ENCODE measurements at regions not wholly inside any gene's neighbourhood (a gene's known extent, or its start where the extent isn't known, plus 50 kb on each side); places are given as distances from the start of the nearest gene placed in this dataset.

- no peak for TF ChIP-seq CTCF (IDR thresholded peaks at IDR 0.05)
- Histone ChIP-seq H2AFZ (no peak overlapping the region), H3K79me2 (no peaks in the 10 kb centered on the region)
Measured at GRCh38 chr11:112599856-112600533, 339.3 kb upstream of the PLET1 start.

GRCh38 chr11:112605093-112605666, 344.5 kb upstream of the PLET1 start:
- H3K9me3 ChIP-seq (ENCODE audit: control insufficient read depth, low read length), result no peaks in the 10 kb centered on the region
- no peaks in the 10 kb centered on the region for H3K27me3 ChIP-seq (ENCODE audit: control insufficient read depth, insufficient read depth, low read length)
- H2AFZ ChIP-seq, result no peak overlapping the region
- no peak overlapping the region for H3K4me2 ChIP-seq (ENCODE audit: low read length)
- no peak overlapping the region for H3K27ac ChIP-seq
- TF ChIP-seq CTCF (IDR thresholded peaks at IDR 0.05), result no peak
- H3K9ac ChIP-seq, result no peak overlapping the region
- H3K4me3 ChIP-seq (ENCODE audit: low read depth, low read length), result no peak overlapping the region
- no peaks in the 10 kb centered on the region for H3K79me2 ChIP-seq
- H3K36me3 ChIP-seq (ENCODE audit: control insufficient read depth, insufficient read depth, low read length), result no peaks in the 10 kb centered on the region
- H3K4me1 ChIP-seq, result no peaks in the 10 kb centered on the region

More at GRCh38 chr11:112599856-112600533, 339.3 kb upstream of the PLET1 start:
- no peaks in the 10 kb centered on the region for H3K9me3 ChIP-seq (ENCODE audit: control insufficient read depth, low read length)
- no peaks in the 10 kb centered on the region for H3K27me3 ChIP-seq (ENCODE audit: control insufficient read depth, insufficient read depth, low read length)
- no peak overlapping the region for H3K4me2 ChIP-seq (ENCODE audit: low read length)
- no peak overlapping the region for H3K9ac ChIP-seq
- no peak overlapping the region for H3K4me3 ChIP-seq (ENCODE audit: low read depth, low read length)
- H3K36me3 ChIP-seq (ENCODE audit: control insufficient read depth, insufficient read depth, low read length), result no peaks in the 10 kb centered on the region
- H3K4me1 ChIP-seq, result no peaks in the 10 kb centered on the region
- H3K27ac ChIP-seq, result no peak overlapping the region

- H3K9ac ChIP-seq, result no peak overlapping the region
- no peak for TF ChIP-seq CTCF (IDR thresholded peaks at IDR 0.05)
- no peaks in the 10 kb centered on the region for H3K9me3 ChIP-seq (ENCODE audit: control insufficient read depth, low read length)
- no peak overlapping the region for H2AFZ ChIP-seq
- H3K4me2 ChIP-seq (ENCODE audit: low read length), result no peak overlapping the region
- no peaks in the 10 kb centered on the region for H3K27me3 ChIP-seq (ENCODE audit: control insufficient read depth, insufficient read depth, low read length)
- no peaks in the 10 kb centered on the region for H3K36me3 ChIP-seq (ENCODE audit: control insufficient read depth, insufficient read depth, low read length)
- no peaks in the 10 kb centered on the region for H3K79me2 ChIP-seq
- no peaks in the 10 kb centered on the region for H3K4me1 ChIP-seq
- H3K4me3 ChIP-seq (ENCODE audit: low read depth, low read length), result no peak overlapping the region
- no peak overlapping the region for H3K27ac ChIP-seq
Measured at GRCh38 chr11:112606656-112607055, 346.0 kb upstream of the PLET1 start.

GRCh38 chr11:112608509-112608908, 347.8 kb upstream of the PLET1 start:
- Histone ChIP-seq H3K4me2 (ENCODE audit: low read length) (no peak overlapping the region), H3K4me1 (no peaks in the 10 kb centered on the region), H3K79me2 (no peaks in the 10 kb centered on the region), H3K27me3 (ENCODE audit: control insufficient read depth, insufficient read depth, low read length) (no peaks in the 10 kb centered on the region), H3K9me3 (ENCODE audit: control insufficient read depth, low read length) (no peaks in the 10 kb centered on the region), H3K9ac (no peak overlapping the region), H3K4me3 (ENCODE audit: low read depth, low read length) (no peak overlapping the region), H3K27ac (no peak overlapping the region), H2AFZ (no peak overlapping the region), H3K36me3 (ENCODE audit: control insufficient read depth, insufficient read depth, low read length) (no peaks in the 10 kb centered on the region)
- no peak for TF ChIP-seq CTCF (IDR thresholded peaks at IDR 0.05)

GRCh38 chr11:112610494-112610893, 349.8 kb upstream of the PLET1 start:
- Histone ChIP-seq H3K27ac (no peak overlapping the region), H3K27me3 (ENCODE audit: control insufficient read depth, insufficient read depth, low read length) (no peaks in the 10 kb centered on the region), H3K36me3 (ENCODE audit: control insufficient read depth, insufficient read depth, low read length) (no peaks in the 10 kb centered on the region), H3K9ac (no peak overlapping the region), H2AFZ (no peak overlapping the region), H3K4me1 (no peaks in the 10 kb centered on the region), H3K4me3 (ENCODE audit: low read depth, low read length) (no peak overlapping the region), H3K9me3 (ENCODE audit: control insufficient read depth, low read length) (no peaks in the 10 kb centered on the region), H3K4me2 (ENCODE audit: low read length) (no peak overlapping the region), H3K79me2 (no peaks in the 10 kb centered on the region)
- no peak for TF ChIP-seq CTCF (IDR thresholded peaks at IDR 0.05)
